Neuronal stem cell (in vitro differentiated cells): ENCODE measurements at regions not wholly inside any gene's neighbourhood (a gene's known extent, or its start where the extent isn't known, plus 50 kb on each side); places are given as distances from the start of the nearest gene placed in this dataset.

Experiments used
- DNase-seq: peaks from one replicate; pipeline ENCODE4 v3.0.0-alpha.2; 2013; ENCODE audit warnings: low spot score
- H2AFZ ChIP-seq: one replicate; pipeline ENCODE4 v1.6.1; 2013; ENCODE audit warnings: mild to moderate bottlenecking, low read length, inconsistent platforms
- H2AK5ac ChIP-seq: 2 replicates; pipeline ENCODE4 v1.6.1; 2013; ENCODE audit warnings: low read depth, mild to moderate bottlenecking, inconsistent platforms, low read length, moderate library complexity, mixed read lengths
- H2BK120ac ChIP-seq: 2 replicates; pipeline ENCODE4 v1.6.1; 2013; ENCODE audit warnings: low read depth, mild to moderate bottlenecking, inconsistent platforms, low read length, moderate library complexity, mixed read lengths
- H2BK12ac ChIP-seq: one replicate; pipeline ENCODE4 v1.6.1; 2013; ENCODE audit warnings: low read length, inconsistent platforms
- H2BK15ac ChIP-seq: 2 replicates; pipeline ENCODE4 v1.6.1; 2013; ENCODE audit warnings: mild to moderate bottlenecking, low read length, inconsistent platforms, mixed read lengths
- H2BK5ac ChIP-seq: one replicate; pipeline ENCODE4 v1.6.1; 2013; ENCODE audit warnings: inconsistent platforms, mild to moderate bottlenecking, low read length, moderate library complexity
- H3K14ac ChIP-seq: one replicate; pipeline ENCODE4 v1.6.1; 2013; ENCODE audit warnings: low read length, inconsistent platforms
- H3K18ac ChIP-seq: 2 replicates; pipeline ENCODE4 v1.6.1; 2013; ENCODE audit warnings: low read length, inconsistent platforms
- H3K23ac ChIP-seq: 2 replicates; pipeline ENCODE4 v1.6.1; 2013; ENCODE audit warnings: low read depth, mild to moderate bottlenecking, mixed read lengths, low read length, inconsistent platforms; ENCODE audit not compliant: poor library complexity
- H3K27ac ChIP-seq: replicated peaks from 3 replicates; pipeline ENCODE4 v1.5.1; 2013; ENCODE audit warnings: low read length, inconsistent platforms
- H3K27me3 ChIP-seq, 3 experiments: 2 replicates each; pipeline ENCODE4 v1.6.1; 2013; ENCODE audit warnings: low read length in 3 of 3, mild to moderate bottlenecking in 2 of 3, inconsistent platforms in 1 of 3, low read depth in 1 of 3, mixed read lengths in 1 of 3, moderate library complexity in 1 of 3; ENCODE audit not compliant: control insufficient read depth in 3 of 3, insufficient read depth in 3 of 3
- H3K36me3 ChIP-seq, 2 donors: replicated peaks in 1 of 2; 2 replicates each; pipeline ENCODE4 v1.6.1; 2013; ENCODE audit warnings: low read length in 2 of 2; ENCODE audit not compliant: control insufficient read depth in 2 of 2, insufficient read depth in 2 of 2
- H3K4ac ChIP-seq: 2 replicates; pipeline ENCODE4 v1.6.1; 2013; ENCODE audit warnings: inconsistent platforms, mild to moderate bottlenecking, low read length, moderate library complexity
- H3K4me1 ChIP-seq, 2 donors: 1 replicate in 1 of 2; 2 replicates in 1 of 2; pipeline ENCODE4 v1.6.1; 2013; ENCODE audit warnings: low read length in 2 of 2, low read depth in 1 of 2; ENCODE audit not compliant: control insufficient read depth in 2 of 2, insufficient read depth in 1 of 2
- H3K4me2 ChIP-seq: one replicate; pipeline ENCODE4 v1.6.1; 2013; ENCODE audit warnings: mild to moderate bottlenecking, low read length, inconsistent platforms; ENCODE audit not compliant: insufficient read depth, poor library complexity, severe bottlenecking
- H3K4me3 ChIP-seq, 2 donors: 2 replicates each; pipeline ENCODE4 v1.5.1; 2013; ENCODE audit warnings: low read length in 2 of 2, mild to moderate bottlenecking in 2 of 2, inconsistent platforms in 1 of 2, moderate library complexity in 1 of 2
- H3K79me1 ChIP-seq: one replicate; pipeline ENCODE4 v1.6.1; 2013; ENCODE audit warnings: low read depth, mild to moderate bottlenecking, inconsistent platforms, low read length, moderate library complexity
- H3K9ac ChIP-seq: one replicate; pipeline ENCODE4 v1.6.1; 2013; ENCODE audit warnings: mild to moderate bottlenecking, low read depth, low read length, inconsistent platforms; ENCODE audit not compliant: poor library complexity
- H3K9me3 ChIP-seq, 2 donors: replicated peaks in 1 of 2; 2 replicates each; pipeline versions ENCODE3 to v1.6.1; 2013; ENCODE audit warnings: low read length in 2 of 2, mild to moderate bottlenecking in 2 of 2, inconsistent platforms in 1 of 2, low read depth in 1 of 2, mixed read lengths in 1 of 2, moderate library complexity in 1 of 2; ENCODE audit not compliant: control insufficient read depth in 2 of 2, insufficient read depth in 1 of 2
- H4K8ac ChIP-seq: one replicate; pipeline ENCODE4 v1.6.1; 2013; ENCODE audit warnings: low read depth, mild to moderate bottlenecking, inconsistent platforms, low read length, moderate library complexity
- H4K91ac ChIP-seq: one replicate; pipeline ENCODE4 v1.6.1; 2013; ENCODE audit warnings: low read length, low read depth, mild to moderate bottlenecking, inconsistent platforms; ENCODE audit not compliant: poor library complexity
- WGBS, 2 donors: extraction: QIAGEN DNeasy Blood & Tissue Kit; methylation state at CpG; one replicate each; pipeline ENCODE4 v1.1.7; 2013; ENCODE audit warnings: missing lambda C conversion rate in 2 of 2, mixed read lengths in 1 of 2; ENCODE audit not compliant: insufficient read length in 2 of 2, insufficient replicate concordance in 1 of 2; ENCODE audit errors: extremely low coverage in 2 of 2; 5-methylcytosine and 5-hydroxymethylcytosine counted together

DNA sequence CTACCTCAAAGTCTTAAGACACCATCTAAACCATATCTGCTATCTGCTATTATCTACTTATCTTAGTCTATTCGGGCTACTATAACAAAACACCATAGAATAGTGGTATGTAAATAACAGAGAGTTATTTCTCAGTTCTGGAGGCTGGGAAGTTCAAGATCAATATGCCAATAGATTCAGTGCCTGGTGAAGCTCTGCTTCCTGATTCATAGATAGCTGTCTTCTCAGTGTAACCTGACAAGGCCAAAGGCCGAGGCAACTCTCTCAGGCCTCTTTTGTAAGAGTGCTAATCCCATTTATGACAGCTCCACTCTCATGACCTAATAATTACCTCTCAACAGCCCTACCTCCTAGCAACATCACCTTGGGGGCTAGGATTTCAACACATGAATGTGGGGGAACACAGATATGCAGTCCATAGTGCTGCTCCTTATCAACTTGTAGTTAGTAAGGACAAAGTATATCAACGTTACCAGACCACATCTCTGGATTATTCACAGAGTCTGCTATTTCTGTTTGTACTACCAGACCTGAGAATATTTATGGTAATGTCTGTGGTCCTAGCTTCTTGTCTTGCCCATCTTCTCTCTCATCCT lies 297.8 kb downstream of the FOXG1 start:
- no peak overlapping the region for H3K4me2 ChIP-seq
- H2AFZ ChIP-seq = no peak overlapping the region
- no peak overlapping the region for H3K23ac ChIP-seq
- H4K8ac ChIP-seq = no peak overlapping the region
- H3K79me1 ChIP-seq = no peaks in the 10 kb centered on the region
- no peak overlapping the region for H2BK120ac ChIP-seq
- no peak overlapping the region for H3K18ac ChIP-seq
- no peak overlapping the region for H3K4me3 ChIP-seq
- H3K27me3 ChIP-seq = no peaks in the 10 kb centered on the region
- H3K4me1 ChIP-seq = no peaks in the 10 kb centered on the region
- no peaks in the 10 kb centered on the region for H3K9me3 ChIP-seq
- H2BK5ac ChIP-seq = no peak overlapping the region
- no peak overlapping the region for H3K9ac ChIP-seq
- H2BK15ac ChIP-seq = no peak overlapping the region
- no peak overlapping the region for H4K91ac ChIP-seq
- H3K14ac ChIP-seq = no peak overlapping the region
- no peak overlapping the region for H3K27ac ChIP-seq
- no peak for DNase-seq
- H3K4ac ChIP-seq = no peak overlapping the region
- no peak overlapping the region for H2BK12ac ChIP-seq
- H3K36me3 ChIP-seq = no peaks in the 10 kb centered on the region
- H2AK5ac ChIP-seq = no peak overlapping the region
- no CpG with 5 or more reads among the region's 3 CpGs for WGBS, 2 donors

DNA sequence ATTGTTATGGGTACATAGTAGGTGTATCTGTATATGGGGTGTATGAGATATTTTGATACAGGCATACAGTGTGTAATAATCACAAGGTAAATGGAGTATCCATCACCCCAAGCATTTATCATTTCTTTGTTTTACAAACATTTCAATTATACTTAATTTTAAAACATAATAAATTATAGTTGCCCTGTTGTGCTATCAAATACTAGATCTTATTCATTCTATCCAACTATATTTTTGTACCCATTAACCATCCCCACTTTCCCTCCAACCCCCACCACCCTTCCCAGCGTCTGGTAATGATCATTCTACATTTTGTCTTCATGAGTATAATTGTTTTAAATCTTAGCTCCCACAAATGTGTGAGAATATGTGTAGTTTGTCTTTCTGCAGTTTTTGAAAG lies 302.6 kb downstream of the FOXG1 start:
- no peak overlapping the region for H3K4ac ChIP-seq

DNA sequence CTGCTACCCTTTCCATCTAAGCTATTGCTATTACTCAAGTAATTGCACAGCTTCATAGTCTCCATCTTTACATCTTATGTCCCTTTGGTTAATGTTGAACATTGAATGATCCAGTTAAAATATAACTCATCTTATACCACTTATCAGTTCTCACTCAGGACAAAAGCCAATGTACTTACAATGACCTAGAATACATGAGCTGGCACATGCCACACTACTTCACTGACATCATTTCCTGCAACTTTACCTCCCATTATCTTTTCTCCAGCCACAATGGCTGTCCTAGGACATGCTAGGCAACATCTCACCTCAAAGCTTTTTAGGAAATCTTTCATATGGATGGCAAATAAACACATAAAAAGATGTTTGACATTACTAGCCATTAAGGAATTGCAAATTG lies 309.2 kb downstream of the FOXG1 start:
- Histone ChIP-seq H2BK120ac (no peak overlapping the region), H3K27ac (no peak overlapping the region), H2AFZ (no peak overlapping the region), H3K36me3 (no peaks in the 10 kb centered on the region), H3K79me1 (no peaks in the 10 kb centered on the region), H3K4me3 (no peak overlapping the region), H3K9ac (no peak overlapping the region), H4K8ac (no peak overlapping the region), H3K27me3 (no peaks in the 10 kb centered on the region), H2BK12ac (no peak overlapping the region), H2BK15ac (no peak overlapping the region), H3K4ac (no peak overlapping the region), H3K23ac (no peak overlapping the region), H4K91ac (no peak overlapping the region), H3K14ac (no peak overlapping the region), H2BK5ac (no peak overlapping the region), H2AK5ac (no peak overlapping the region), H3K4me1 (no peaks in the 10 kb centered on the region), H3K18ac (no peak overlapping the region), H3K9me3 (no peaks in the 10 kb centered on the region), H3K4me2 (no peak overlapping the region)
- no peak for DNase-seq

More for the DNA sequence above, 302.6 kb downstream of the FOXG1 start:
- WGBS, 2 donors = no CpG with 5 or more reads among the region's 1 CpG
- no peaks in the 10 kb centered on the region for H3K9me3 ChIP-seq
- no peak overlapping the region for H2BK120ac ChIP-seq
- no peak overlapping the region for H3K18ac ChIP-seq
- no peak overlapping the region for H3K4me2 ChIP-seq
- H2BK5ac ChIP-seq = no peak overlapping the region
- DNase-seq = no peak
- no peak overlapping the region for H3K4me3 ChIP-seq
- H3K36me3 ChIP-seq = no peaks in the 10 kb centered on the region
- H3K27me3 ChIP-seq = no peaks in the 10 kb centered on the region
- no peaks in the 10 kb centered on the region for H3K79me1 ChIP-seq
- H3K23ac ChIP-seq = no peak overlapping the region
- no peak overlapping the region for H3K27ac ChIP-seq
- no peaks in the 10 kb centered on the region for H3K4me1 ChIP-seq
- H4K8ac ChIP-seq = no peak overlapping the region
- H3K9ac ChIP-seq = no peak overlapping the region
- H2BK15ac ChIP-seq = no peak overlapping the region
- H4K91ac ChIP-seq = no peak overlapping the region
- no peak overlapping the region for H2AK5ac ChIP-seq
- H2AFZ ChIP-seq = no peak overlapping the region
- no peak overlapping the region for H3K14ac ChIP-seq
- H2BK12ac ChIP-seq = no peak overlapping the region

DNA sequence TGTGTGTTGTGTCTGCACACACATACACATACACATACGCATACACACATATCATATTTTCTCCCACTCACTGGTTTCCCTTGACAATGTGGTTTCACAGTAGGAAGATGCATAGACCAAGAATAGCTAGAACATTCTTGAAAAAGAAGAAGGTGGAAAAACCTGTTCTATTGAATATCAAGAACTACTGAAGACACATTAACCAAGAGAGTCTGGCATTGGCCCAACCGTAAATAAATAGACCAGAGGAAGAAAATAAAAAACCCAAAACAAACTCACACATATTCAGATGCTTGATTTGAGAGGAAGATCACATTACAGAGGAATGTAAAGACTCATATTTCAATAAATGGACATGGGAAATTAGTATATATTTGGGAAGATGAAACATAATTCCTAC lies 311.3 kb downstream of the FOXG1 start:
- no peak overlapping the region for H3K23ac ChIP-seq
- no peak overlapping the region for H3K4ac ChIP-seq
- no peak overlapping the region for H2AK5ac ChIP-seq
- no peak overlapping the region for H3K18ac ChIP-seq
- no peak overlapping the region for H3K27ac ChIP-seq
- H4K8ac ChIP-seq = no peak overlapping the region
- no peaks in the 10 kb centered on the region for H3K4me1 ChIP-seq
- no peak overlapping the region for H2BK12ac ChIP-seq
- no peak overlapping the region for H4K91ac ChIP-seq
- no peak overlapping the region for H3K4me2 ChIP-seq
- no peak overlapping the region for H2BK15ac ChIP-seq
- no peaks in the 10 kb centered on the region for H3K79me1 ChIP-seq
- no peaks in the 10 kb centered on the region for H3K27me3 ChIP-seq
- no CpG with 5 or more reads among the region's 2 CpGs for WGBS, 2 donors
- H3K9me3 ChIP-seq = no peaks in the 10 kb centered on the region
- no peak overlapping the region for H2BK120ac ChIP-seq
- no peaks in the 10 kb centered on the region for H3K36me3 ChIP-seq
- H2AFZ ChIP-seq = no peak overlapping the region
- no peak overlapping the region for H3K14ac ChIP-seq
- H3K4me3 ChIP-seq = no peak overlapping the region
- H3K9ac ChIP-seq = no peak overlapping the region
- no peak for DNase-seq
- H2BK5ac ChIP-seq = no peak overlapping the region
